ENCODE measurements at regions not wholly inside any gene's neighbourhood (a gene's known extent, or its start where the extent isn't known, plus 50 kb on each side); places are given as distances from the start of the nearest gene placed in this dataset.

GRCh38 chr10:55048830-55049498 lies 247.9 kb upstream of the PCDH15 start:
- TF ChIP-seq, protein P1, sequence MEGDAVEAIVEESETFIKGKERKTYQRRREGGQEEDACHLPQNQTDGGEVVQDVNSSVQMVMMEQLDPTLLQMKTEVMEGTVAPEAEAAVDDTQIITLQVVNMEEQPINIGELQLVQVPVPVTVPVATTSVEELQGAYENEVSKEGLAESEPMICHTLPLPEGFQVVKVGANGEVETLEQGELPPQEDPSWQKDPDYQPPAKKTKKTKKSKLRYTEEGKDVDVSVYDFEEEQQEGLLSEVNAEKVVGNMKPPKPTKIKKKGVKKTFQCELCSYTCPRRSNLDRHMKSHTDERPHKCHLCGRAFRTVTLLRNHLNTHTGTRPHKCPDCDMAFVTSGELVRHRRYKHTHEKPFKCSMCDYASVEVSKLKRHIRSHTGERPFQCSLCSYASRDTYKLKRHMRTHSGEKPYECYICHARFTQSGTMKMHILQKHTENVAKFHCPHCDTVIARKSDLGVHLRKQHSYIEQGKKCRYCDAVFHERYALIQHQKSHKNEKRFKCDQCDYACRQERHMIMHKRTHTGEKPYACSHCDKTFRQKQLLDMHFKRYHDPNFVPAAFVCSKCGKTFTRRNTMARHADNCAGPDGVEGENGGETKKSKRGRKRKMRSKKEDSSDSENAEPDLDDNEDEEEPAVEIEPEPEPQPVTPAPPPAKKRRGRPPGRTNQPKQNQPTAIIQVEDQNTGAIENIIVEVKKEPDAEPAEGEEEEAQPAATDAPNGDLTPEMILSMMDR (IDR thresholded peaks at IDR 0.05; ENCODE audit: insufficient read depth, low read length, missing control alignments): no peak
- no peak for DNase-seq (ENCODE audit: low read depth, low spot score)

GRCh38 chr10:55043540-55043939 lies 242.5 kb upstream of the PCDH15 start:
- H3K4me3 ChIP-seq (ENCODE audit: low read depth, low read length): no peak overlapping the region
- TF ChIP-seq, protein P1 (IDR thresholded peaks at IDR 0.05; ENCODE audit: insufficient read depth, low read length, missing control alignments): no peak
- ChIA-PET CTCF (no interaction called here), POLR2A (no interaction called here)
- no peak for DNase-seq (ENCODE audit: low read depth, low spot score)

More at GRCh38 chr10:55048830-55049498, 247.9 kb upstream of the PCDH15 start:
- ChIA-PET CTCF (no interaction called here), POLR2A (no interaction called here)
- H3K4me3 ChIP-seq (ENCODE audit: low read depth, low read length): no peak overlapping the region

GRCh38 chr10:55033061-55033460 lies 232.0 kb upstream of the PCDH15 start:
- no peak for DNase-seq (ENCODE audit: low read depth, low spot score)
- ChIA-PET POLR2A (no interaction called here), CTCF (no interaction called here)
- no peak overlapping the region for H3K4me3 ChIP-seq (ENCODE audit: low read depth, low read length)
- TF ChIP-seq, protein P1 (IDR thresholded peaks at IDR 0.05; ENCODE audit: insufficient read depth, low read length, missing control alignments): no peak

DNA sequence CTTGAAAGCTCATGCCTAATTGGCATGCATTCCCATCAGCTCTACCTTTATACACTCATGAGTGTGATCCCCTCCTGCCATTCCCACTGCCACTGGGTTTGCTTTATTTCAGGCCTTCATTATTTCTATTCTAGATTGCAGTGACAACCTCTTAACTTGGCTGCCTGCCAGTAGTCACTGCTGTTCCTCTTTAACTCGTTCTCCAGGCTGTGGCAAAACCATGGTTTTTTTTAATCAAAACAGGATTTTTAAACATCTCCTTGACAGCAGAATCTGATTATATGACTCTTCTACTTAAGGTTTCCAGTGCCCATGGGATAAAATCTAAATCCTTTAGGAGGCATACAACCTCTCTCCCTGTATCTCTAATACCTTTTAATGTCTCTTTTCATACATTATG lies 223.7 kb upstream of the PCDH15 start:
- POLR2A ChIA-PET: no interaction called here
- TF ChIP-seq, protein P1 (IDR thresholded peaks at IDR 0.05; ENCODE audit: insufficient read depth, low read length, missing control alignments): no peak
- no peak for DNase-seq (ENCODE audit: low read depth, low spot score)
- CTCF ChIA-PET: no interaction called here
- H3K4me3 ChIP-seq (ENCODE audit: low read depth, low read length): no peak overlapping the region

DNA sequence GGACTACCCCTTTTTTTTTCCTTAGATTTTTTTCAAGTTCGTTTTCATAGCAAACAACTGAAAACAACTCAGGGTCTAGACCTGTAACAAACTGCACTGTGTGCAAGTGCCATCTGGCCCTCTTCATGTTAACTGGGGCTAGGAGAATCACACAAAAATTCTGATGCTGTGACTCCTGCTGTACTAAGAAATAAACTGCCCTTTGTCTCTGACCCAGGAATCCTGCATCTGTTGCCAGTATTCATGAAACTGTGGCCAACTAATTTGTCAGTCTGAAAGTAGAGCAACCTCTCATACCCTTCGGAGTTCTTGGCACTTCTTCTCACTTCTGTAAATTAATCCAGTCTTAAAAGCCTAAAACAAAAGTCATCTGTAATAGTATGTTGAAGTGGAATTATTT lies 218.4 kb upstream of the PCDH15 start:
- POLR2A ChIA-PET: no interaction called here
- TF ChIP-seq, protein P1 (IDR thresholded peaks at IDR 0.05; ENCODE audit: insufficient read depth, low read length, missing control alignments): no peak
- no peak for DNase-seq (ENCODE audit: low read depth, low spot score)
- CTCF ChIA-PET: no interaction called here
- H3K4me3 ChIP-seq (ENCODE audit: low read depth, low read length): no peak overlapping the region

DNA sequence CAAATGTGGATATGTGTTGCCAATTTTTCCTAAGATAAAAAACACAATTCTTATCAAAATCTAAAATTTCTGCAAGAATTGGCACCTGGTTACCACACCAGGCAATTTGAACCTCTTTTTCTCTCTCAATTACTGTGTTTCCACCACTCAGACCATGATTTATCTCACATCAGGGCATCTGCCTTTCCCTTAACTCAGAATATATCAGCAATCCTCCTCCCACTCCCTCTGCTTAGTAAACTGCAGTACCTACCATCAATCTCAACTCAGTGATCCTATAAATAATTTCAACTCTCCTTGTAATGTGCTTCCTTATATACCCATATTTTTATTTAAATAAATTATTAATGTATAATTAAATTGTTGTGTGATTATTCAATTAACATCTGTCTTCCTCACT lies 212.3 kb upstream of the PCDH15 start:
- TF ChIP-seq, protein P1 (IDR thresholded peaks at IDR 0.05; ENCODE audit: insufficient read depth, low read length, missing control alignments): no peak
- ChIA-PET CTCF (no interaction called here), POLR2A (no interaction called here)
- DNase-seq (ENCODE audit: low read depth, low spot score): no peak
- no peak overlapping the region for H3K4me3 ChIP-seq (ENCODE audit: low read depth, low read length)

Measured in AG04449 (cell line).